OCI-LY1 (cell line): ENCODE measurements at regions not wholly inside any gene's neighbourhood (a gene's known extent, or its start where the extent isn't known, plus 50 kb on each side); places are given as distances from the start of the nearest gene placed in this dataset.

Source experiments
- H2AFZ ChIP-seq: fragments of 200-600 bp; sonication (generic), shearing (Covaris generic); 2 replicates; pipeline ENCODE4 v1.6.0; 2014; ENCODE audit warnings: antibody characterized with exemption, mild to moderate bottlenecking, low read length
- H3F3A ChIP-seq: fragments of 200-600 bp; sonication (generic), shearing (Covaris generic); 2 replicates; pipeline ENCODE4 v1.6.0; 2014; ENCODE audit warnings: mild to moderate bottlenecking, antibody characterized with exemption, low read length, moderate library complexity; ENCODE audit not compliant: insufficient read depth
- H3K27ac ChIP-seq: fragments of 200-600 bp; sonication (generic); 2 replicates; pipeline ENCODE4 v1.5.1; 2014; ENCODE audit warnings: low read length, mixed run types, mild to moderate bottlenecking, low read depth; ENCODE audit not compliant: poor library complexity, severe bottlenecking
- H3K27me3 ChIP-seq: fragments of 200-600 bp; sonication (generic); 2 replicates; pipeline ENCODE4 v1.6.0; 2014; ENCODE audit warnings: antibody characterized with exemption, mild to moderate bottlenecking, low read length, moderate library complexity; ENCODE audit not compliant: insufficient read depth
- H3K36me3 ChIP-seq: fragments of 200-600 bp; sonication (generic); 2 replicates; pipeline ENCODE4 v1.6.1; 2014; ENCODE audit warnings: mild to moderate bottlenecking, antibody characterized with exemption, low read length, moderate library complexity, mixed read lengths; ENCODE audit not compliant: insufficient read depth
- H3K4me1 ChIP-seq: fragments of 200-600 bp; sonication (generic); 2 replicates; pipeline ENCODE4 v1.5.1; 2014; ENCODE audit warnings: mild to moderate bottlenecking, low read length, moderate library complexity; ENCODE audit not compliant: insufficient read depth, severe bottlenecking
- H3K4me2 ChIP-seq: fragments of 200-600 bp; sonication (generic), shearing (Covaris generic); 2 replicates; pipeline ENCODE4 v1.6.1; 2014; ENCODE audit warnings: low read length
- H3K4me3 ChIP-seq: fragments of 200-600 bp; sonication (generic); 2 replicates; pipeline ENCODE4 v1.5.1; 2014; ENCODE audit warnings: low read length, low read depth, mild to moderate bottlenecking, mixed read lengths; ENCODE audit not compliant: poor library complexity, severe bottlenecking
- H3K79me2 ChIP-seq: fragments of 200-600 bp; shearing (Covaris generic); 2 replicates; pipeline ENCODE4 v1.6.1; 2016; ENCODE audit warnings: mixed run types, low read length, mixed read lengths; ENCODE audit not compliant: insufficient read depth
- H3K9ac ChIP-seq: fragments of 200-600 bp; sonication (generic), shearing (Covaris generic); 2 replicates; pipeline ENCODE4 v1.6.1; 2014; ENCODE audit warnings: mild to moderate bottlenecking, low read length, mixed read lengths
- H3K9me2 ChIP-seq: fragments of 200-600 bp; sonication (generic), shearing (Covaris generic); 2 replicates; pipeline ENCODE4 v1.6.1; 2014; ENCODE audit warnings: low read depth, mild to moderate bottlenecking, low read length, mixed read lengths
- H3K9me3 ChIP-seq: fragments of 200-600 bp; shearing (Covaris generic); 2 replicates; pipeline ENCODE4 v1.6.1; 2014; ENCODE audit warnings: low read length, mixed read lengths
- H4K20me1 ChIP-seq: fragments of 200-600 bp; sonication (generic), shearing (Covaris generic); 2 replicates; pipeline ENCODE4 v1.6.0; 2016; ENCODE audit warnings: mild to moderate bottlenecking, low read length; ENCODE audit not compliant: insufficient read depth
- EZH2 ChIP-seq: fragments of 200-600 bp; sonication (generic), shearing (Covaris generic); IDR thresholded peaks from 2 replicates; pipeline ENCODE4 v1.8.0; 2017; ENCODE audit warnings: borderline replicate concordance, mixed run types, mild to moderate bottlenecking, antibody characterized with exemption, low read length, moderate library complexity, mixed read lengths
- TF ChIP-seq, protein P1 (sequence below): fragments of 200-600 bp; sonication (generic), shearing (Covaris generic); IDR thresholded peaks from 2 replicates; pipeline ENCODE4 v1.5.1; 2017; ENCODE audit warnings: mild to moderate bottlenecking, antibody characterized with exemption, low read length, moderate library complexity, mixed read lengths

DNA sequence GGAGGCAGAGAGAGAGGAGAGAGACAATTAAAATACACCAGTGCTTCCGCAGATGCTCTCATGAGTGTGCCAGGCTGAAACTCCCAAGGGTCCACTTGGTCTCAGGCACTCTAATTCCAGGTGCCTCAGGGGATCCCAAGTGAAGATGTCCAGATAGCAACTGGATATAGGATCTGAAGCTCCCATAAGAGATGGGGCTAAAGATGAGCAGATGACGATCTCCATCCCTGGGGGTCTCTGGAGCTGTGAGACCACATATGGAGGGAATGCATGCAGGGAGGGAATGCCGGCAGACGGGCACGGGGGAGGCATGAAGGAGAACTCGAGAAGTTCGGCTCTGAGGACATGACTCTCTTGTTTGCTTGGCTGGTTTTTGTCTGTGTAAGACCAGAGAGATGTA is 223.7 kb upstream of the RAB6C start:
- TF ChIP-seq, protein P1, sequence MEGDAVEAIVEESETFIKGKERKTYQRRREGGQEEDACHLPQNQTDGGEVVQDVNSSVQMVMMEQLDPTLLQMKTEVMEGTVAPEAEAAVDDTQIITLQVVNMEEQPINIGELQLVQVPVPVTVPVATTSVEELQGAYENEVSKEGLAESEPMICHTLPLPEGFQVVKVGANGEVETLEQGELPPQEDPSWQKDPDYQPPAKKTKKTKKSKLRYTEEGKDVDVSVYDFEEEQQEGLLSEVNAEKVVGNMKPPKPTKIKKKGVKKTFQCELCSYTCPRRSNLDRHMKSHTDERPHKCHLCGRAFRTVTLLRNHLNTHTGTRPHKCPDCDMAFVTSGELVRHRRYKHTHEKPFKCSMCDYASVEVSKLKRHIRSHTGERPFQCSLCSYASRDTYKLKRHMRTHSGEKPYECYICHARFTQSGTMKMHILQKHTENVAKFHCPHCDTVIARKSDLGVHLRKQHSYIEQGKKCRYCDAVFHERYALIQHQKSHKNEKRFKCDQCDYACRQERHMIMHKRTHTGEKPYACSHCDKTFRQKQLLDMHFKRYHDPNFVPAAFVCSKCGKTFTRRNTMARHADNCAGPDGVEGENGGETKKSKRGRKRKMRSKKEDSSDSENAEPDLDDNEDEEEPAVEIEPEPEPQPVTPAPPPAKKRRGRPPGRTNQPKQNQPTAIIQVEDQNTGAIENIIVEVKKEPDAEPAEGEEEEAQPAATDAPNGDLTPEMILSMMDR: no peak
- no peak for TF ChIP-seq EZH2
- Histone ChIP-seq H3K9ac (no peak overlapping the region), H3K9me2 (no peaks in the 10 kb centered on the region), H3F3A (no peaks in the 10 kb centered on the region), H4K20me1 (no peaks in the 10 kb centered on the region), H3K27me3 (no peaks in the 10 kb centered on the region), H3K4me2 (no peak overlapping the region), H3K4me1 (no peaks in the 10 kb centered on the region), H3K79me2 (no peaks in the 10 kb centered on the region), H3K9me3 (no peaks in the 10 kb centered on the region), H3K27ac (no peak overlapping the region), H2AFZ (no peak overlapping the region), H3K36me3 (no peaks in the 10 kb centered on the region), H3K4me3 (no peak overlapping the region)

DNA sequence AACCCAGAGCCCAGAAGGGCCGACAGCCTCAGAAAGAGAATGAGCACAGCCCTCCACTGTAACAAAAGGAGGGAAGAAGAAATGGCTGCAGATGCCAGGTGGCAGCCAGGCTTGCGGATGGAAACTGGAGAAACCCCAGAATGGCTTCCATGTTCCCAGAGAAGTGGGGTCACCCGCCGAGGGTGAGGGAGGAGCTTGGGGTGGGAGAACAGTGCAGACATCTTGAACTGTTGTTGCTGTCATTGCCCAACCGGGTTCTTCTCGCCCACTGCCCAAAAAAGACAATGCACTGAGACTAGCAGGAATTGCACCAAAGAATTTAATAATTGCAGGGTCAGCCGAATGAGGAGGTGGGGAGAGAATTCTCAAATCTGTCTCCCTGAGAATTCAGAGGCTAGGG is 223.2 kb upstream of the RAB6C start:
- Histone ChIP-seq H3K36me3 (no peaks in the 10 kb centered on the region), H2AFZ (no peak overlapping the region), H3K4me1 (no peaks in the 10 kb centered on the region), H3K79me2 (no peaks in the 10 kb centered on the region), H3K9me2 (no peaks in the 10 kb centered on the region), H3K4me3 (no peak overlapping the region), H4K20me1 (no peaks in the 10 kb centered on the region), H3F3A (no peaks in the 10 kb centered on the region), H3K4me2 (no peak overlapping the region), H3K9ac (no peak overlapping the region), H3K27ac (no peak overlapping the region), H3K9me3 (no peaks in the 10 kb centered on the region), H3K27me3 (no peaks in the 10 kb centered on the region)
- no peak for TF ChIP-seq EZH2
- TF ChIP-seq, protein P1: no peak

DNA sequence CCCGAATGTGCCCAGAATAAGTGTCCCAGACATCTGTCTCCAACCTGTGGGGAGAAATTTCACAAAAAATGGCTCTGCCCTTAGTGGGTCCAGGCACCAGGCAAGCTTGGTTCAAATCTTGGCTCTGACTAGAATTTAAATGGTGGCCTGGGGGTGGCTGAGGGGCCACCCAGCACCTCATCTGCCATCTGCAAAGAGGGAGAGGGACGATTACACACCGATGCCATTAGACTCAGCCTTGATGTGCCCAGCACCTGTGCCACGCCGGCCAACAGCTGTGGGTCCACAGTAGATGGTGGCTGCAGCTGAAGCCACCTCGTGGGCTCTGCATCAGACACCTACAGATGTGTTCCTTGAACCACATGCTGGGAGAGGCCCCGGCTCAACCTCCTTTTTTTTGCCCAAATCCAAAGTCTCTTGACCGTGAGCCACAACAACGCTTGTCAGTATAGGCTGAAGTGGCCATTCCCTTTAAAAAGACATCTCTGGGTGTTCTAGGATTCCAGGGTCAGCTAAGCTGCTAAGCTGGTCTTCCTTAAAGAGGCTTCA is 222.0 kb upstream of the RAB6C start:
- H3K9ac ChIP-seq: no peak overlapping the region
- no peaks in the 10 kb centered on the region for H3K36me3 ChIP-seq
- H3K4me3 ChIP-seq: no peak overlapping the region
- H4K20me1 ChIP-seq: no peaks in the 10 kb centered on the region
- H3K9me2 ChIP-seq: no peaks in the 10 kb centered on the region
- H3K27me3 ChIP-seq: no peaks in the 10 kb centered on the region
- no peaks in the 10 kb centered on the region for H3F3A ChIP-seq
- no peaks in the 10 kb centered on the region for H3K4me1 ChIP-seq
- no peaks in the 10 kb centered on the region for H3K9me3 ChIP-seq
- H2AFZ ChIP-seq: no peak overlapping the region
- TF ChIP-seq, protein P1: no peak
- TF ChIP-seq EZH2: no peak
- no peak overlapping the region for H3K27ac ChIP-seq
- no peak overlapping the region for H3K4me2 ChIP-seq
- H3K79me2 ChIP-seq: no peaks in the 10 kb centered on the region
